Hematopoietic multipotent progenitor cell treated with erythropoietin and hydrocortisone succinate and interleukin-3 and kit ligand, for 4 days (in vitro differentiated cells): ENCODE measurements at regions not wholly inside any gene's neighbourhood (a gene's known extent, or its start where the extent isn't known, plus 50 kb on each side); places are given as distances from the start of the nearest gene placed in this dataset.

Experiments used
- DNase-seq: peaks from one replicate; pipeline ENCODE4 v3.0.0-alpha.2; 2015

GRCh38 chr2:22701561-22702160 is 683.3 kb upstream of the KLHL29 start:
- DNase-seq: no peak

GRCh38 chr2:22703286-22703920 is 681.6 kb upstream of the KLHL29 start:
- DNase-seq: no peak

GRCh38 chr2:22719396-22719795 is 665.6 kb upstream of the KLHL29 start:
- no peak for DNase-seq

DNA sequence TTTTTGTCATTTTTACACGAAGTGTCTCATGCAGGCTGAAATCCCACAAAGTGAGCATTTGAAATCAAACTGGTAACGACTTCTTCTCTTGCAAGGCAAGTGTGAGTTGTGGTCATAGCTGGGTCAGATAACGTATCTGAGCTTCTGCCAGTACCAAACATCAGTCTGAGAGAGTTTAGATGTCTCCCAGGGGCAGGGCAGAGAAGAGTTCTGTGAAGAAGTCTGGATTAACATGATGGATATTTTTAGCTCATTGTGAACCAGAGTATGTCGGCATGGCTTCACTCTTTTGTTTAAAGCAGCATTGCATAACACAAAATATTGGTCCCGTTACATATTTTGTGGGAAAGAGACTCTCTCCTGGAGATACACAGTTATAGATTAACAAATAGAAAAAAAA is 655.5 kb upstream of the KLHL29 start:
- no peak for DNase-seq

DNA sequence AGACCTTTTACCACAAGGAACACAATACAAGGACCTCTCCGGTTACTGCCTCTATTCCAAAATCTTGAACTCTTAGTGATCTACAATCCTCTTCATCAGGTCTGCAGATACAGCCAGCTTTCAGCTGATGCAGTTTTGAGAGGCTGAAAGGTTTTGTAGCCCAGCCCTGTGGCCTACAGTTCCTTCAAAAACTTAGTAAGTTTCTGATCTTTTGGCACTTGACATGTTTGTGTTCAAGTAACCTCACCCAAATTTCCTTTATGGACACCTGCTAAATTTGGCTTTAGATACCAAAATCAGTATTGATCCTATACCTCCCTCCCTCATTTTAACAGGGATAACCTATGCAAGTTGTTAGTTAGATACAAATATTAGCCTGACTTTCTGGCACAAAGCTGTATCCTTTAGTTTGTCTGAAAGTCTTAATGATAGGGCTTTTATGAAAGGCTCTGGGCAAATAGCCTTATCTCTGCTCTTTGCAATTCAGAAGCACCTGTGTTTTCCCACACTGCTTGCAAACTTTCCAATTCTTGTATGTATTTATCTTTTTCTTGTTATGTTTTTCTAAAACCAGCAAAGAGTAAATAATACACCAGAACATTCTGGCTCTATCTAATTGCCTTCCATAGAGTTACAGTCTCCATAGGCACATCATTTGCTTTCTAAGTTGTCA is 650.5 kb upstream of the KLHL29 start:
- DNase-seq: no peak

GRCh38 chr2:22737144-22737543 is 647.8 kb upstream of the KLHL29 start:
- DNase-seq: no peak

DNA sequence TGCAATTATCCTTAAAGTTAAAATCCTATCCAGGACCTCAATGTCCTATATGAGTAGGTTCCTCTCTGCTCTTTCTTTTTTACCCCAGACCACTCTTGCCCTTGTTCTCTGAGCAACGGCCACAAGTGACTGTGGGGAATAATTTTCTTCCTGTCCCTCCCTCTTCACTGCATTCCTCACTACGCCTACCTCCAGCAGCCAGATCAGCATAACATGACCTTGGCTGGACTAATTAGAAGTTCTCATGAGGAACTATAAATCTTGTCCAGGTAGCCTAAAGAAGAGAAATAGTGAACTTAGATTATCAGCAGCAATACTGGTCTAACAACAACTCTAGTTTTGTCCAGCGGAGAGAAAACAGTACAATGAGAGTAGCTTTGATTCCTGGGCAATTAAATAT is 643.8 kb upstream of the KLHL29 start:
- DNase-seq: no peak

DNA sequence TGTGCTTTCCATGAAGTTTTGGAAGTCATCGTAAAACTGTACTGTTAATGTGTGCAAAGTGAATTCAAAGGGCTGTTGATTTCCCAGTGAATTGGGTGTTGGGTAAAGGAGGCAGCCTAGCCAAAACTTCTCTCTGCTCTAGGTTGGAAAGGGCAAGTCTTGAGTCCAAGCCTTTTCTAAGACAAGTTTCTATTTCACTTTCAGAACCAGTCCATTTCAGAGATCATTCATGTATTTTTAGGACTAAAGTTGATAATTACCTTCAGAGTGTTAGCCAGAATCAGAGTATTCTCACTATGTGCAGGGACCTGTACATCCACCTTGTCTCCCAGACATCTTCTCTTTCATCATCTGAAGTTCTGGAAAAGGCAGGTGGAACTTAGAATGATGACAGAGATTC is 636.1 kb upstream of the KLHL29 start:
- DNase-seq: no peak

DNA sequence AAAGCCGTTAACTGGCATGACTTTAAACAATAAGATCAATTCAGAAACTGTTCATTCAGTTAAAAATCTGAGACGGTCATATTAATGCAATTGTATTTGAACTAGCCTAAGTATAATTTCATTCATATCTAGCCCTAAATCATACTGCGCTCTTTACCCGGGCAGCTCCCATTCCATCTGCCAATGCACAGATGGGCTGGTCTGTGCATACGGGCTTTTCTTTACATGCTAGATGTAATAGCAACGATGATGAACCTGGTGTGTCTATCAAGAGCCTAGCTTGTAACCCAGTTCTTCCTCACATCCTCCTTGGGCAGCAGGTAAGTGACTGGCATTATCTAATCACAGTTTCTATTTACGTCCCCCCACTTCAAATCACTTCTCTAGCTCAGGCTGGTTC is 631.5 kb upstream of the KLHL29 start:
- no peak for DNase-seq

DNA sequence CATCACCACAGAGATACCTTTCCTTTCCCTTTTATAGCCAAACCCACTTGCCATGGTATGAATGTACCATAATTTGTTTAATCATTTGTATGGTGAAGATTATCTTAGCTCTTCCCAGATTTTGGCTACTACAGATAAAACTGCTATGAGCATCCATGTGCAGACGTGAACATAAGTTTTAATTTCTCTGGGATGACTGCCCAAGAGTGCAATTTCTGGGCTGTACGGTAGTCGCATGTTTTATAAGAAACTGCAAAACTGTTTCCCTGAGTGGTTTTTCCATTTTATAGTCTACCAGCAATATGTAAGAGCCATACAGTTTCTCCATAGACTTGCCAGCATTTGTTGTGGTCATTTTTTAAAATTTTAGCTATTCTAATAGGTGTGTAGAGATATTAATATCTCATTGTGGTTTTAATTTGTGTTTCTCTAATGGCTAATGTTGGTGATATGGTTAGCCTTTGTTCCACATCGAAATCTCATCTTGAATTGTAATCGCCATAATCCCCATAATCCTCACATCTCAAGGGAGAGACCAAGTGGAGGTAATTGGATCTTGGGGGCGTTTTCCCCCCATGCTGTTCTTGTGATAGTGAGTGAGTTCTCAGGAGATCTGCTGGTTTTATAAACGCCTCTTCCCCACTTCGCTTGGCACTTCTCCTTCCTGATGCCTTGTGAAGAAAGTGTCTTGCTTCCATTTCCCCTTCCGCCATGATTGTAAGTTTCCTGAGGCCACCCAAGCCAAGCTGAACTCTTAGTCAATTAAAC is 628.5 kb upstream of the KLHL29 start:
- no peak for DNase-seq

DNA sequence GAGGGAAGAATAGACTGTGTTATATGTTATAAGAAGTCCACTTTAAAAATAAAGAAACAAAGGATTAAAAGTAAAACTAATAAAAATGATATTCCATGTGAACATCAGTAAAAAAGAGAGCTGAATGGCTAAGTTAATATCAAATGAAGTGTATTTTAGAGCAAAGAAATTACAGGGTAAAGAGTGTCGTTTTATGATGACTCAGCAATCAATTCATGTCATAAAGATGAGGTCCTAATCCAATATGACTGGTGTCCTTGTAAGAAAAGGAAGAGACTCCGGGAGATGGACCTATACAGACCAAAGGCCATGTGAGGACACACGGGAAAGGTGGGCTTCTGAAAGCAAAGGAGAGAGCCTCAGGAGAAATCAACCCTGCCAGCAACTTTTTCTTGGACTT is 615.5 kb upstream of the KLHL29 start:
- no peak for DNase-seq

- no peak for DNase-seq
Observed at GRCh38 chr2:22784566-22784965, 600.4 kb upstream of the KLHL29 start.

DNA sequence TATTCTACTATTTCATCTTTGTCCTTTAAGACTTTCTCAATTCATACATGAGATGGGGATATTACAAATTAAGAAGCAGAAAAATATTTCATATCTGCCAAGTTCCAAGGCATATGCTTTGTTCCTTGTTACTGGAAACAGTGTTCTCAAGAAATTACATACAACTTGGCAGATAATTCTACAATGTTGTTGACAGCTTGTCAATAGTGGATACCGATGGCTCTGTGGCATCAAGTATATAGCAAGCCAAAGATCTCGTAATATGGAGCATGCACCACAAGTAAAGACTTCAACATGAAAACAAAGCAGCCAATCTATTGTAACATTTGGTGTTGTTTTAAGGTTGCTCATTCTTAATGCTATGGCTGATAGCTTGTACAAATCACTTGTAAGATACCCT is 598.2 kb upstream of the KLHL29 start:
- no peak for DNase-seq

- no peak for DNase-seq
Observed at GRCh38 chr2:22787745-22788144, 597.2 kb upstream of the KLHL29 start.

DNA sequence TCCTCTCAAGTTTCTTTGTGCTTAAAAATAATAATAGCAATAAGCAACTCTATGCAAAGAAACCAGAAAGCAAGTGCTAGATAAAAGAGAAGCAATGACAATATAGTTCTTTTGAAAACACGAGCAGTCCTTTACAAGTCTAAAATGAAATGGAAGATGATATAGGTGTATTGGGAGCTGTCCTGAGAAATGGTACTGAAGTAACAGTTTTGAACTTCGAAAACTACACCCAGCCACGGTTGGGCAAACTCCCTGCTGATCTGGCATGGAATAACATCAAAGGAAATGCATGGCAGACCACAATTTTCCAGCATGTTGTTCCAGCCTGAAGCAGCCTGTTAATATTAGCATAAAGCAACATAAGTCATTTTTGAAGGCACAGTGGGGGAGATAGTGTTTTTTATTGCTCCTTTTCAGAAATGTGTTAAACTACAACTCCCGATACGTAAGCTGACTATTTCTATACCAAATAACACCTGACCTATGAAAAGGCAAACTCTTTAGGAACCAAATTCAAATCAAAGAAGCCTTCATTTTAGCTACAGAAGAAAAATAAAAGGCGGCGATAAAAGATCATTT is 596.1 kb upstream of the KLHL29 start:
- no peak for DNase-seq

- no peak for DNase-seq
Observed at GRCh38 chr2:22795287-22795866, 589.6 kb upstream of the KLHL29 start.

- no peak for DNase-seq
Observed at GRCh38 chr2:22798386-22798785, 586.6 kb upstream of the KLHL29 start.

DNA sequence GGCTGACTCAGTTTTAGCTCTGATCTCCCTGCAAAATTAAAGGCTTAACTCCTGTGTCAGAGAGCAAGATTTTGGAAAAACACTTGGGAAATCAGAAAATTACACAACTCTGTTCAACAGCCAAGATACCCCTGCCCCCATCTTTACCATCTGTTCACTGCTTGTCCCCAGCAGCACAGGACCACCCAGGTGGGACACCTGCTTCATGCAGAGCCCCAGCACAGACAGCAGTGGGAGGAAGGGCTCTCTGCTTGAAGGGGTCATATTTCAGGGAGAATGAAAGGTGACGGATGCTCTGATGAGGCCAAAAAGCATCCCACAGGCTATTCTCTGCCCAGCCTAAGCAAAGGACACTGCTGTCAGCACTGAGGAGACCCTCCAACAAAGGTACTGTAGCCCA is 584.6 kb upstream of the KLHL29 start:
- DNase-seq: no peak

DNA sequence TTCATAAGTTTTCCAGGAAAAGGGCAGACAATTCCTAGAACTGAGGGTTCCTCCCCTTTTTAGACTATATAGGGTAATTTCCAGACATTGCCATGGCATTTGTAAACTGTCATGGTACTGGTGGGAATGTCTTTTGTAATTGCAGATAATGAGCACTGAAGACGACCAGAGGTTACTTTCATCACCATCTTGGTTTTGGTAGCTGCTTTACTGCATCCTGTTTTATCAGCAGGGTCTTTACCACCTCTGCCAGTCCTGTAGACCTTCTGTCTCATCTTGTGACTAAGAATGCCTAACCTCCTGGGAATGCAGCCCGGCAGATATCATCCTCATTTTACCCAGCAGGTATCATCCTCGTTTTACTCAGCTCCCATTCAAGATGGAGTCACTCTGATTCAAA is 583.9 kb upstream of the KLHL29 start:
- DNase-seq: no peak

DNA sequence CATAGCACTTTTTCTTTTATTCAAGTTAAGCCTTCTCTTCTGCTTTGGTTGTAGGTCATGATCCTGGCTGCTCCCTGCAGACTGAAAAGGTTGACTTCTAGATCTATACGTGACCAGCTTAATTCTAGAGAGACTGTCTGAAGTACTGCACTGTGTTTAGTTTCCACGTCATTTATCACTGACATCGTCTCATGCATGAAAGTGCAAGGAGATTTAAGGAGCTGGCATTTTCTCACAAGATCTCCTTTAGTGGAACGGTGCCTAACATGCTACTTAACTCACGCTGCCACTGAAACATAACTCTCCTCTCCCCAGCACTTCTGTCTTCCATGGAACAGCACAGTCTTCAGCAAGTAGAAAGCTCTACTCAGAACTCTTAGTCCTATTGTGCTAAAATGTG is 583.0 kb upstream of the KLHL29 start:
- no peak for DNase-seq

GRCh38 chr2:22807872-22808271 is 577.1 kb upstream of the KLHL29 start:
- DNase-seq: no peak

GRCh38 chr2:22810602-22811001 is 574.4 kb upstream of the KLHL29 start:
- no peak for DNase-seq

- DNase-seq: no peak
Observed at GRCh38 chr2:22812065-22812680, 572.8 kb upstream of the KLHL29 start.
